HCEC 1CT (cell line): ENCODE measurements at regions not wholly inside any gene's neighbourhood (a gene's known extent, or its start where the extent isn't known, plus 50 kb on each side); places are given as distances from the start of the nearest gene placed in this dataset.

ENCODE experiments used
- DNase-seq: peaks from one replicate; pipeline ENCODE4 v3.0.0-alpha.2; 2017

- peak; percentile 5 for DNase-seq
Measured at GRCh38 chr11:94671553-94672366, 96.4 kb upstream of the AMOTL1 start.

- DNase-seq, result no peak
Measured at GRCh38 chr11:94672636-94673035, 95.5 kb upstream of the AMOTL1 start.

- no peak for DNase-seq
Measured at GRCh38 chr11:94673386-94673785, 94.8 kb upstream of the AMOTL1 start.

GRCh38 chr11:94673951-94674491 is 94.1 kb upstream of the AMOTL1 start:
- DNase-seq, result no peak

- no peak for DNase-seq
Measured at GRCh38 chr11:94675239-94675638, 92.9 kb upstream of the AMOTL1 start.

- no peak for DNase-seq
Measured at GRCh38 chr11:94675813-94676212, 92.3 kb upstream of the AMOTL1 start.

- no peak for DNase-seq
Measured at GRCh38 chr11:94676814-94677213, 91.3 kb upstream of the AMOTL1 start.

GRCh38 chr11:94678236-94678635 is 89.9 kb upstream of the AMOTL1 start:
- DNase-seq, result no peak

GRCh38 chr11:94678901-94679300 is 89.3 kb upstream of the AMOTL1 start:
- no peak for DNase-seq

- DNase-seq, result no peak
Measured at GRCh38 chr11:94680426-94680825, 87.7 kb upstream of the AMOTL1 start.

- no peak for DNase-seq
Measured at GRCh38 chr11:94681140-94681539, 87.0 kb upstream of the AMOTL1 start.

GRCh38 chr11:94681852-94682251 is 86.3 kb upstream of the AMOTL1 start:
- DNase-seq, result no peak

- no peak for DNase-seq
Measured at GRCh38 chr11:94694309-94695060, 73.7 kb upstream of the AMOTL1 start.

- no peak for DNase-seq
Measured at GRCh38 chr11:94697156-94697555, 71.0 kb upstream of the AMOTL1 start.

- peak; percentile 40 for DNase-seq
Measured at GRCh38 chr11:94700622-94701021, 67.5 kb upstream of the AMOTL1 start.

GRCh38 chr11:94702481-94702880 is 65.7 kb upstream of the AMOTL1 start:
- no peak for DNase-seq

- no peak for DNase-seq
Measured at GRCh38 chr11:94705419-94705818, 62.7 kb upstream of the AMOTL1 start.

GRCh38 chr11:94705891-94706615 is 62.1 kb upstream of the AMOTL1 start:
- DNase-seq, result no peak

- no peak for DNase-seq
Measured at GRCh38 chr11:94708176-94708575, 60.0 kb upstream of the AMOTL1 start.

- no peak for DNase-seq
Measured at GRCh38 chr11:94708642-94709041, 59.5 kb upstream of the AMOTL1 start.

- no peak for DNase-seq
Measured at GRCh38 chr11:94715225-94715624, 52.9 kb upstream of the AMOTL1 start.

- DNase-seq, result no peak
Measured at GRCh38 chr11:94717667-94718066, 50.5 kb upstream of the AMOTL1 start.
